ENCODE measurements at regions not wholly inside any gene's neighbourhood (a gene's known extent, or its start where the extent isn't known, plus 50 kb on each side); places are given as distances from the start of the nearest gene placed in this dataset.

GRCh38 chr2:236673823-236674185 is 104.2 kb downstream of the ACKR3 start:
- TF ChIP-seq SP1 (IDR thresholded peaks at IDR 0.05) (no peak), PKNOX1 (IDR thresholded peaks at IDR 0.05) (no peak), BHLHE40 (IDR thresholded peaks at IDR 0.05; ENCODE audit: borderline replicate concordance) (no peak), SUZ12 (IDR thresholded peaks at IDR 0.05) (no peak)

All from HEK293T (cell line).